LNCaP clone FGC (cell line): ENCODE measurements at regions not wholly inside any gene's neighbourhood (a gene's known extent, or its start where the extent isn't known, plus 50 kb on each side); places are given as distances from the start of the nearest gene placed in this dataset.
A peak's percentile ranks its signal among the peaks of the same experiment; 100 is the strongest.

Source experiments
- DNase-seq: peaks from one replicate; pipeline ENCODE4 v3.0.0-alpha.2; 2011; ENCODE audit warnings: low read depth
- H3K4me3 ChIP-seq: 2 replicates; pipeline ENCODE4 v1.5.1; 2011; ENCODE audit warnings: mild to moderate bottlenecking, low read depth, low read length, control low read depth
- TF ChIP-seq, protein P1 (sequence below): IDR thresholded peaks from 2 replicates; pipeline ENCODE4 v1.5.1; 2012; ENCODE audit warnings: mild to moderate bottlenecking; ENCODE audit not compliant: control insufficient read depth, insufficient read depth; ENCODE audit errors: extremely low read depth

DNA sequence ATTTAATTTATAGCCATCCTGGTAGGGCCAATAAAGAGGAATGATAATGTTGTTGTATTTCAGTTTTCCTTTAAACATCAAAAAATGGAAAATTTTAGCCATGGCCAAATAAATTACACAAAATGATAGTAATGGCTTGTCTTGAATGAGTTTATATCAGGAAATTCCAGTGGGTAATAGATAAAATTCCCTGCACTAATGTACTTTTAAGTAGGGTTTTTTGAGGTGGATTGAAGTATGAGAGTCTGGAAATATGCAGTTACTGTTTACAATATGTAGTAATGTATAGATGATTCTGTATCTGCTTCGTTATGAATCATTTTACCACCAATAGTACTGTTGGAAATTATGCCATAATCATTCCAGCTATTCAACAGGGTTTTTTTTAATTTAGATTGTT lies 219.4 kb upstream of the ROBO2 start:
- TF ChIP-seq, protein P1, sequence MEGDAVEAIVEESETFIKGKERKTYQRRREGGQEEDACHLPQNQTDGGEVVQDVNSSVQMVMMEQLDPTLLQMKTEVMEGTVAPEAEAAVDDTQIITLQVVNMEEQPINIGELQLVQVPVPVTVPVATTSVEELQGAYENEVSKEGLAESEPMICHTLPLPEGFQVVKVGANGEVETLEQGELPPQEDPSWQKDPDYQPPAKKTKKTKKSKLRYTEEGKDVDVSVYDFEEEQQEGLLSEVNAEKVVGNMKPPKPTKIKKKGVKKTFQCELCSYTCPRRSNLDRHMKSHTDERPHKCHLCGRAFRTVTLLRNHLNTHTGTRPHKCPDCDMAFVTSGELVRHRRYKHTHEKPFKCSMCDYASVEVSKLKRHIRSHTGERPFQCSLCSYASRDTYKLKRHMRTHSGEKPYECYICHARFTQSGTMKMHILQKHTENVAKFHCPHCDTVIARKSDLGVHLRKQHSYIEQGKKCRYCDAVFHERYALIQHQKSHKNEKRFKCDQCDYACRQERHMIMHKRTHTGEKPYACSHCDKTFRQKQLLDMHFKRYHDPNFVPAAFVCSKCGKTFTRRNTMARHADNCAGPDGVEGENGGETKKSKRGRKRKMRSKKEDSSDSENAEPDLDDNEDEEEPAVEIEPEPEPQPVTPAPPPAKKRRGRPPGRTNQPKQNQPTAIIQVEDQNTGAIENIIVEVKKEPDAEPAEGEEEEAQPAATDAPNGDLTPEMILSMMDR, result no peak
- no peak for DNase-seq
- no peak overlapping the region for H3K4me3 ChIP-seq

DNA sequence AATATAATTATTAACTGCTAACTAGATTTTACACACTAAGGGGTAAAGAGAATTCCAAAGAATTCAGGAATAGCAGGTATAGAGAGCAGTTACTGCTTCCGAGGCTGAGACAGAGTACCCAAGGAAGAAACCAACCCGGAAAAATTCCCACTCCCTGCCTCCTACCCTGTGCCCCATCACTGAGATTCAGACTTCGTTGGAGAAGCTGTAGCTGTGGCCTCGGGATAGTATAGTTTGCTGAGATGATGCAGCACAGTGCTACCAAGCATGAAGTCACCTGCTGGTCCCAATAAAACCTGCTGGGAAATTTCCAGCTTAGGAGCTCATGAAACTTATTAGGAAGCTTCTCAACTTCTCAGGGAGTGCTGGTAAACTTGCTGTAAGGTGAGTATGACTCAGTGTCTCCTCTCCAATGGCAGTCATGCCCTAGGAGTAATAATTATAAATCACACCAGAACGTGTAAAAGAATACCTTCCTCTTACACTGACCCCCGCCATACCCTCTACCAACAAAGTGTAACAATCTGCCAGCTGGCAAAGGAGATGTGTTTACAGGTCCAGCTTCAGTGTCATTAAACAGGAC lies 215.2 kb upstream of the ROBO2 start:
- TF ChIP-seq, protein P1, result no peak
- DNase-seq, result peak; percentile 59
- H3K4me3 ChIP-seq, result no peak overlapping the region

DNA sequence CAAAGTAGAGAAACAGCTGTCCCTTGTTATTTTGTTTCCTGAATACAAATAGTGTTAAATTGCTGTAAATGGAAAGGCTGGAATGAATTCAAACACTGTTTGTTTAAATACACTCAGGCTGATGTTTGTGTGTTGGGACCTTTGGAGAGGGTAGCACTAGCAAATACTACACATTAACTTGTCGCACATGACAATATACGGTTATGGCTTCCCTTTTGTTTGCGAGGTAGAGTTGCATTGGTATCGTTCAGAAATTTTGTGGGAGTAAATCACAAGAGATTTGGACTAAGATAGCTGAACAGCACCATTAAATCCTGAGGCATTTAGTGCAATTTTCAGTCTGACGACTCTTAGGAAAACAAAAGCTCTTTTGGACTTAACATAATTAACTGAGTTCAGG lies 213.0 kb upstream of the ROBO2 start:
- H3K4me3 ChIP-seq, result no peak overlapping the region
- TF ChIP-seq, protein P1, result no peak
- no peak for DNase-seq

DNA sequence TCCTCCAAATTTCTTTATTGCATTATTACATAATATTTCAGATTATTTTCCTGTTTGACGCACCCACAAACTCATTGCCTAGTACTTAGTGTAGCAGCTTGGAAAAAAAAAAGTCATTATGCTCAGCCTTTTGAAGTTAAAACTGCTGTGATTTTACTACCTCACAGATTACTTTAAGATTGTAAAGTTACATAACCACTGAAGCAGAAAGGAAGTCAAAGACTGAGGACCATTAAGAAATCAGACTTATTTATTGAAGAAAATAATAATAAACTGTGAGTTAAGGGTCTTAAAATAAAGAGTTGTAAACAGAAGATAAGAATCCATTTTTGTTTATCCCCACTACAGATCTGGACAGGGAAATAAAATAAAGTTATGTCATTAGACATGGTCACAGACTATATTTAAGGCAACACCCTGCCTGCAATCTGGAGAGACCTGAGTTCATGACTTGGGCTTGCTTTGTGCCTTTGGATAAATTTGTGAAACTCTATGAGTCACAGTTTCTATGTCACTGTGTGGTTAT lies 212.1 kb upstream of the ROBO2 start:
- TF ChIP-seq, protein P1, result no peak
- H3K4me3 ChIP-seq, result no peak overlapping the region
- no peak for DNase-seq

DNA sequence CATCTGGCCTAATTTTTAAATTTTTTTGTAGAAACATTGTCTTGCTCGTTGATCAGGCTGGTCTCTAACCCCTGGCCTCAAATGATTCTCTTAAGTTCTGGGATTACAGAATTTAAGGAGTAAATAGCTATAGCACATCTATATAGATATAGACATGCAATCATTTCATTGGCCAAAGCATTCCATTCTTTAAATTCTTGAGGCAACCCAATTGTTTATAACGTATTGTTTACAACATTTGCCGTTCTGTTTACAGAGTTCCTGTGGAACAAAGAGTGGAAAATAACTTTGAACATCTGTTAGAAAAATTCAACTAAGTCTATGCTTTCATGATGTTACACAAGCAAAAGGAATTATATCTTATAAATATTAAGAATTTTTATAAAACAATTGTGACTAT lies 205.2 kb upstream of the ROBO2 start:
- TF ChIP-seq, protein P1, result no peak
- H3K4me3 ChIP-seq, result no peak overlapping the region
- no peak for DNase-seq

DNA sequence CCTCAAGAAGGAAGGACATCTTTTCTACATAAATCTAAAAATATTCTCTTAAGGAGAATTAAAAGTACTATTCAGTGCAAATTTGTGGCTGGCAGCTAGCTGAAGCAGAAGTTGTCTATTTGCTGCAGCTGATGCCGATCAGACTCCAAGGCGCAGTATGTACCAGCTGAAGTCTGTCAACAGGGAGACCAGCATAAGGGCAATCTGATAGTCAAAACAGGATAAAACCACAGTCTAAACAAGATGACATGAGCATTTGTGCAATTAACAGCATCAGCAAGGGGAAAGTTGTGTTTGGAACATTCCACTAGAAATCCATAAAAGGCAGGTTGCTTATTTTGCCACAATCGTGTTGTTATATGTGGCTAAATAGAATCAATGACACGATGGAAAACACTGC lies 198.2 kb upstream of the ROBO2 start:
- TF ChIP-seq, protein P1, result no peak
- DNase-seq, result no peak
- H3K4me3 ChIP-seq, result no peak overlapping the region

DNA sequence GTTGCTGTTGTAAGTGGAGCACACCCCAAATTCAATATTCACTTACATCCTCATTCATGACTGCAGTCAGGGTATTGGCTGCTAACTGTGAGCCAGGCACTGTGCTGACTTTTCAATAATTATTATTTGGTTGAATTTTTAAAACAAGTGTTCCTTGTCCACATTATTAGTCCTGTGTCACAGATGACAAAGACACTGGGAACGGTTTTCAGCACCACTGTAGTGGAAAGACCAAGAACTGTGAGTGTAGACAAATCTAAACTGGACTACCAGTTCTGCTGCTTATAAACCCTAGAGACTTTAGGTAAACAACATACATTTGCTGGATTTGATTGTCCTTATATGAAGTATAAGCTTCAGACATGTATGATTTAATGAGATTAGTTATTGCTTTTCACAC lies 197.7 kb upstream of the ROBO2 start:
- TF ChIP-seq, protein P1, result no peak
- H3K4me3 ChIP-seq, result no peak overlapping the region
- no peak for DNase-seq
